ENCODE measurements at regions not wholly inside any gene's neighbourhood (a gene's known extent, or its start where the extent isn't known, plus 50 kb on each side); places are given as distances from the start of the nearest gene placed in this dataset.

DNA sequence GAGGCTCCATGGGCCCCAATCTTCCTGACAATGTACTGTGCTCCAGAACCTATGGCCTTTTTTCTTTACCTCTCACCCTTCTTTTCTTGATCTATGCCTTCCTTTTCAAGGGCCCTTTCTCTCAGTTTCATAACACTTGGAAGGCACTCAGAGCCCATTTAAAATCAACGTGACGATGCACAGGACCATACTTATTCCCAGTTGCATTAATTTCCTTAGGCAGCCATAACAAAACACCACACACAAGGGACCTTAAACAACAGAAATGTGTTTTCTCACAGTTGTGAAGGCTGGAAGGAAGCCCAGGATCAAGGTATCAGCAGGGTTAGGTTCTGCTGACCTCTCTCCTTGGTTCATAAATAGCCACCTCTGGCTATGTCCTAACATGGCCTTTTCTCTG, 414.0 kb upstream of the TNP1 start:
- DNase-seq (ENCODE audit: low spot score), result no peak

DNA sequence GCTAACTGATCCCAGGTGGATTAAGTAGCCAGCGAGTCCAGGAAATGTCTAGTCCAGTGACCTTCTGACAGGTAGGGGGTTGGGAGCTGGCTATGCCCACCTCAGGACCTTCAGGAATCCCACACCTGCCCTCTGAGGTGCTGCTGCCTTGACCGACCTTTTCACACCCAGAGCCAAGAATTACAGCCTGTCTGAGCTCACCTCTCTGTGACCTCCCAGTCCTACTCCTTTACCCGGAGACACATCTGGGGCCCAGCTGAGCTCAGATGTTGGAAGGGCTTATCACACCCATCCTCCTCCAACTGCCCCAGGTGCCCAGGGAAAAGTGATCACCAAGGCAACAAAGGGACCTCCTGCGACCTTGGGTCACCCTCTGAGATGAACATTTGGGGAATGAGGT, 413.3 kb upstream of the TNP1 start:
- DNase-seq (ENCODE audit: low spot score), result no peak

DNA sequence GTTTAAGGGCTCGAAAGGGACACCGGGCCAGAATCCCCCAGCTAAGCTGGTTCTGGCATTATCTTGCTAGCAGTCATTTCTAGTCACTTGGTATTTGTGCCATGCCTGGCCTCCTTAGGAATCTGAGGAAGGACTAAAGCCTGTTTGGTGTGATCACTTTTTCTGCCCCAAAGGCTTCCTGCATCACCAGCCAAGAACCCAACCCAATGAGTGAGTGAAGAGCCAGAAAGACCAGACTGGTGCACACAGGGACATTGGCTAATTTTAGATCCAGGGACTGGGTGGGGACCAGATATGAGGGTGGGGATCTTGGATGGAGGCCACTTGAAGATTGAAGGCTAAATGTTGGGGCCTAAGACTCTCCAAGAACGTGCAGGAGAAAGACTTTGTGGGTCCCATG, 411.9 kb upstream of the TNP1 start:
- DNase-seq (ENCODE audit: low spot score), result no peak

DNA sequence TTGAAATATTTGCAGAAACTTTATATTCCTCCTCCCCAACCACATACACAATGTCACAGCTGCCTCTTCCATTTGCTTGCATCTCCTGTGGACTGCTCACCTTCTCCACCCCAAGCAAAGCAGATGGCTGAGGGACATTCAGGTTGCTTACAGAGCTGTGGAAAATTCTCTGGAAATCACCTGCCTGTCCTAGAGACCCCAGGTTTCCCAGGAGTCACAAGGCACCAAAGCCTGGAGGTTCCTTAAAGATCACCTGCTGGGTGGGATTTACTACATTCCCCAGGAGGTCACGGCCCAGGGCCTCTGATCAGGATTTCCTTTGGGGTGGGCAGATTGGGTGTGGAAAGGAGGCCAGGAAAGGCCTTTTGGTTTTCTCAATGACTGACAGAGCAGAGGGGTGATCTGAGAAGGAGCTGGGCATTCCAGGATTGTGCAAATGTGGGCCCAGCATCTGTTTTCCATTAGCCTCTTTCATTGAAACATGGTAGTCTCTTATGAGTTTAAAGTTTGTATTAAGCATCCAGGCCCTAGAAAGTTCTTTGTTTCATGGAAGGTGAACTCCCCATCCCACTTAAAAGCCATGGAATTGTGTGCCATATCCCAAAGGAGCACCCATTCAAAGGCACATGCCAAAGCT, 410.7 kb upstream of the TNP1 start:
- no peak for DNase-seq (ENCODE audit: low spot score)

DNA sequence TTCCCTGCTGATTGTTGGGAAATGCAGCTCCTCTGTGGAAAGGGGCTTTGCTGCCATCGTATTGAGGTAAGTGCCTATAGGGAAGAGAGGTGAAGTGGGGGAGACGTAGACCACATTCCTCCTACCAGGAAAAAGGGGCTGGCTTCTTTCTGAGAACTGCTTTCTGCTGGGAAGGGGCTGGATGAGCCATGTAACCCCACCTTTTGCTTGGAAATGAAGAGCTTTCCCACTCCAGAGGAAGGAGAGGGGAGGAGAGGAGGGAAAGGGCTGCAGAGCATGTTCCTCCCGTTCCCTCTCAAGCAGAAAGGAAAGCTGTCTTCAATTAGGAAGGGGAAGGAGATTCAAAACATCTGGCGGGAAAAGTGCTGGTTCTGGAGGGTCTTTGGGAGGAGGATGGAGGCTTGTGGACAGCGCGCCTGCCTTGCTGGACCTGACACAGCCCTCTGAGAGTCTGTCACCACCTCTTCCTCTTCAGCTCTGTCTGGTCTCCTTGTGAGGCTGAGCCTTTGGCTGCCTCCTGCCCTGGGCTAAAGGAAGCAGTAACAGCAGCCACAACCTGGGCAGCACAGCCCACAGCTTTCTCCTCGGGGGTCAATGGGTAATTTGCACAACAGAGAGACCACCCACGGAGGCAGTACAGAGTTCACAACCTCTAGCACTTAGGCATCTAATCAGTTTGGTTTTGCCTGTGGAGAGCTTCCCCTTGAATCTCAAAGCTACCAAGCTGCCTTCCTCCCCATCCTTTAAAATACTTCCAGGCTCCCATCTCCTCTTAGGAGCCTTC, 410.0 kb upstream of the TNP1 start:
- no peak for DNase-seq (ENCODE audit: low spot score)

DNA sequence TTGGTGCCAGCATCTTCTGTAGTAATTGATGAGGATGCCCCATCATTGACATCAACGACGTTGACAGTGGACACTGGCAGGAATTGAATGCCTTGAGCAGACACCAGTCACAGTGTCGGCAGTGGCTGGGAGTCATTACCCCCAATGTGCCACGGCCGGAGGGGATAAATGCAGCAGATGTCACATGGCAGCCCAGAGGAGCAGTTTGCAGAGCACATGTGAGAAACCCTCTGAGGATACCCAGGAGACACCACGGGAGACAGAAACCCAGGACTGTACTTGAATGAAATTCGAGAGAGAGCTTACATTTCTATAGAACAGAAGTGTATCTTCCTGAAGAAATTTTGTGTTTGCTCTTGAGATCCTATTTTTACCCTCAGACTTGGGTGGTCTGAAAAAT, 409.1 kb upstream of the TNP1 start:
- DNase-seq (ENCODE audit: low spot score), result no peak

DNA sequence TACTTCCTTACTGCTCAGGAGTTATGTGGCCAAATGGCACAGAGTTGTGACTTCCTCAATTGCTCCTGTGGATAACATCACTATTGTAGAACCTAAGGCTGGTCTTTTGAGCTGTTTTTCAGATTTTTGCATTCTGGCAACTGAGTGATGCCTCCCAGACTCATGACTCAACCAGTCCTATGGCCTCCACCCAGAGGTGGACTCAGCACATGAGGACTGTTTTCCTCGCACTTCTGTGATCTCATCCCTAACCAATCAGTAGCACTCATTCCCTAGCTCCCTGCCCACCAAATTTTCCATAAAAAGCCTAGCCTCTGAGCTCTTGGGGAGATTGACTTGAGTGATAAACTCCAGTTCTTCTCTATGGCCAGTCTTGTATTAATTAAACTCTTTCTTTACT, 407.9 kb upstream of the TNP1 start:
- DNase-seq (ENCODE audit: low spot score), result no peak

DNA sequence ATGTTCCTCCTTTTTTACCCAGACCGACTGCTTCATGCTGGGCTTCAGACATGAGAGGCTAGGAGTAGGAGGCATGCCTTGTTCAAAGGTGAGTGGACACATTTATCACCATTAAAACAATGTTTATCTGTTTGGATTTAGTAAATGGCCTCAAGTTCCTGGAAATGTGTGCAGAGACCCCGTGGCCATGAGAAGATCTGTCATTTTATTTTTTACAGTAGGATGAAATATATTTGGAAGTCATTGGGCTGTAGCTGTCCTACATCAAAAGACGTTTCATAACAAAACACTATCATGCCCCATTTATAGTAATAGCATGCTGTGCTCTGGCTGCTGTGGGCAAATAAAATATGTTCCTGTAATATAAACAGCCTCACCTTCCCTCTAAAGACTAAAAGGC, 403.9 kb upstream of the TNP1 start:
- no peak for DNase-seq (ENCODE audit: low spot score)

DNA sequence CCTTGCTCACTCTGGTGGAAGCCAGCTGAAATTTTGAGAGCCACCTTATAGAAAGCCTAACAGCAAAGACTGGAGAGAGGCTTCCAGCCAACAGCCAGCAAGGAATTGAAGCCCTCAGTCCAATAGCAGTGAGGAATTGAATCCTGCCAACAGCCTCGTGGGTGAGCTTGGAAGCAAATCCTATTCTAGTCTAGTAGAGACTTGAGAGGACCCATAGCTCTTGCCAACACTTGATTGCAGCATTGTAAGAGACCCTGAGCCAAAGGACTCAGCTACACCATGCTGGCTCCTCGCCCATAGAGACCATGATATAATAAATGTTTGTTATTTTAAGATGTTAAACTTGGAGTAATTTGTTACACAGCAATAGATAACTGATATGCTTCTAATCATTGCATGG, 403.0 kb upstream of the TNP1 start:
- DNase-seq (ENCODE audit: low spot score), result no peak

DNA sequence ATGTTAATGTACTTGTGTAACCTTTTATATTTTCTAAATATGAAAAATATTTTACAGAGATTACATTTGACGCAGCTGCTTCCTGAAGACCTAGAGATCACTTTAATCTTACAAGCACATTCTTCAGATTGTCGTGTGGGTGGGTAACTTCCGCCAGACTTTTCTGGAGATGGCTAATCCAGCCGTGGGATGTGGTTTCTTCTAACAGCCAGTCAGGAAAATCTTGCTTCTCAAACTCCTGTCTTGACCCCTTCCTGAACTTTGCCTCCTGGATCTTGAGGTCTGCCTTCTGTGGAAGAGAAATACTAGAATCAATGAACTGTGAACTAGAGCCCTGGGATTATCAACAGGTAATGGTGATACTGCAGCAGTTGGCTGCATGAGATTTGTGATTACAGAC, 401.6 kb upstream of the TNP1 start:
- no peak for DNase-seq (ENCODE audit: low spot score)

DNA sequence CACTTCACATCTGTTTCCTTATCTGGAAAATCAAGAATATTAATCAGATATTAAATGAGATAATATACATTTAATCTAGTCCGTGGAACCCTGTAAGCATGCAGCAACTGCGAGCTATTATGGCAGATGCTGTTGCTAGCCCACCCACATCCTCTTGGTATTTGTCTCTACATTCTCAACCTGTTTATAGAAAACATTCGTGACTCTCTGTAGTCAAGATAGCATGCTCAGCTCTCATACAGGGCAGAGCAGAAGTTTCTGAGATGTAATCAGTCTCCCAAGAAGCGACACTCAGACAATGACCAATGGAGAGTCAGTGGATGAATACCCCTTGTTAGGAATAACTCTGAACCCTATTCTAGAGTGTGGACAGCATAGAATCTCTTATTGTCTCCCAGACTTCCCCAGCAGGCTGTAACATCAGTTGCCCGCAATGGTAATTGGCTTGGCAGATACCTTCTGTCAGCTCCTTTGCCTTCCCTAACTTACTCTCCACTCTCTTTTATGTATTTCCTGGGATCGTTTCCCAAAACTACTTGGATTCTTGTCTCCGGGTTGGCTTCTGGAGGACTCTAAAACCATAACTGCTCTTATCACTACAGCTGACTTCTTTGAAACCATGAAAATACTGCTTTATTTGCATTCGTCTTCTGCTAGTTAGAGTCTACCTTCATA, 400.7 kb upstream of the TNP1 start:
- no peak for DNase-seq (ENCODE audit: low spot score)

DNA sequence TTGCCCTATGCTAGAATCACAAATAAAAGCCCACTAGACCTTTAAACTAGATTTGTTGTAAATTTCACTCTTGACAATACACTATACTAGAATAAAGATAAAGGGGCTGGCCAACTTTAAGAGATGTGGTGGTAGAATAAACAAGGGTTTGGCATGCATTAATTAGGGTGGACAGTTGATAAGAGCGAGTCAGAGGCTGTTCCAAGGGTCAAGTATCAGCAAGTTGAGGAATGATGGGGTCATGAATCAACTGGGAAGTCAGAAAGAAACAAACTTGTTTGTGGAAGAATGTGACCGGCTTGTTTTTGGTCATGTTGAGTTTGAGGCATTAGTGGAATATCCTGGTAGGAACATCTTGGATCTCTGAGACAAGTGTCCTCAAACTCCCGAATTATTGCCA, 398.3 kb upstream of the TNP1 start:
- no peak for DNase-seq (ENCODE audit: low spot score)

DNA sequence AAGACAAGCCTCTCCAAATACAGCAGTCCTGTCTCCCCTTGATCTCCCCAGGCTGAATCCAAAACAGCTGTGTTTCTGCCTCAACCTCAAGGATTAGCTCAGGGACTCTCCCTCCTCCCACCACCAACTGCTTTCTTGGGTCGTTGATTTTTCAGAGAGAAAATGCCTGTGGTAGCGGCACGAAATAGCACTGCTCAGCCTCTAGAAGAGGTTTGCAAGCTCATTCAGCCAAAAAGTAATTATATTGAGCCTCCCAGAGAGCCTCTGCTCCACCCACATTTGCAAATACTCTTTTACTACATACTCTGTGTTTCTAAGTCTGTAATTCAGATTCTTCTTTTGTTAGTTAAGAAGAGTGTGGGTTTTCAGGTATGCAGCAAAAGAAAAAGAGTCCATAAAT, 396.4 kb upstream of the TNP1 start:
- DNase-seq (ENCODE audit: low spot score), result no peak

DNA sequence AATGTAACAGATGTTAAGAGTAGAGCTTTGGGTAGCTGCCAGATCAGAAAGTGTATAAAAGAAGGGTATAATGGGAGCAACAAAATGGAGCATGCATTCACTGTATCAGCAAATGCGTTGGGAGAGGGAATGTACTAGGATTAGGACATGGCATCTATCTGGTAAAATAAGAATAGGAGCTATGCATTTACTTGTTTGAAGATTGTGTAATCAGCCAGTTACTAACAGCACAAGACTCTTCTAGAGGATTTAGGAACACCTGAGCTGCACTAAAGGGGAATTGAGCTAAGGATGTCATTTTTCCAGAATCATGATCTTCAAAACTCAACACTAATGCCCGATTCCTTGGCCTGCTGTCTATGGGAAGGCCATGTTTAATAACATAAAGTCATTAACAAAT, 394.2 kb upstream of the TNP1 start:
- no peak for DNase-seq (ENCODE audit: low spot score)

DNA sequence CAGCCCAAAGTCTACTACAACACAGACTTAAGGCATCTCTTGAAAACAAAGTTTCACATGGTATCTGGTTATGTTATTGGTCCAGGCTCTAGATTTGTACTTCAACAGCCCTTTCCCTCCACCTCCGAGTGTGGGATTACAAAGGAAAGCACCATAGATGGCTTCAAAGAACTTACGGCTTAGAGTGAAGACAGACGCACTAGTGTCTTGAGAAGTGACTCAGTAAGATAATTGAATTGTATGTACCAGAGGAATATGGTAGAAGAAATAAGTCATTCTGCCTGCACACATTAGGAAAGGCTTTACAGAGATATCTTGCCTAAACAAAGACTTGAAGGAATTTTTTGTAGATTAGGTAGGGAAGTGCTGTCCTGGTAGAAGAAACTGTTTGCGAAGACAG, 392.3 kb upstream of the TNP1 start:
- no peak for DNase-seq (ENCODE audit: low spot score)

DNA sequence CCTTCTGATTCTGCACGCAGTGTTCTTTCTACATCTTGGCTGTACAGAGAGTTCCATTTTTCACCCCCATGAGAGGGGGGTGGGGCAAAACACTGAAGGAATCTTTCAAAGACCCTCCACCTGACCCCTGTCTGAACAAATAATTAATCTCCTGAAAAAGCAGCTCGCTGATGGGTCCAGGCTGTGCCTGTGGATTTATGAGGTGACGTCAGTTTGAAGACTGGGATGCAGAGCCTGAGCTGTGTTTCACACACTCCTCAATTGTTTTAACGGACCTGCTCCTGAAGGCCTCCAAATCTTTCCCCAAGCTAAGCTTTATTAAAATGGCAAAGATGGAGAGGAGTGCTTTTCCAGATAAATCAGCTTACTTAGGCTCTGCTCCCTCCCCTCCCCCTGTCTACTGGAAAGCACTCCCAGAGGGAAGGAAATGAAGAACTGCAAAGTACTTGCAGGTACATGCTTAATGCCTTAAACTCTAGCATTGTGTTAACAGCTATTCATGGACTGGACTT, 390.2 kb upstream of the TNP1 start:
- no peak for DNase-seq (ENCODE audit: low spot score)

DNA sequence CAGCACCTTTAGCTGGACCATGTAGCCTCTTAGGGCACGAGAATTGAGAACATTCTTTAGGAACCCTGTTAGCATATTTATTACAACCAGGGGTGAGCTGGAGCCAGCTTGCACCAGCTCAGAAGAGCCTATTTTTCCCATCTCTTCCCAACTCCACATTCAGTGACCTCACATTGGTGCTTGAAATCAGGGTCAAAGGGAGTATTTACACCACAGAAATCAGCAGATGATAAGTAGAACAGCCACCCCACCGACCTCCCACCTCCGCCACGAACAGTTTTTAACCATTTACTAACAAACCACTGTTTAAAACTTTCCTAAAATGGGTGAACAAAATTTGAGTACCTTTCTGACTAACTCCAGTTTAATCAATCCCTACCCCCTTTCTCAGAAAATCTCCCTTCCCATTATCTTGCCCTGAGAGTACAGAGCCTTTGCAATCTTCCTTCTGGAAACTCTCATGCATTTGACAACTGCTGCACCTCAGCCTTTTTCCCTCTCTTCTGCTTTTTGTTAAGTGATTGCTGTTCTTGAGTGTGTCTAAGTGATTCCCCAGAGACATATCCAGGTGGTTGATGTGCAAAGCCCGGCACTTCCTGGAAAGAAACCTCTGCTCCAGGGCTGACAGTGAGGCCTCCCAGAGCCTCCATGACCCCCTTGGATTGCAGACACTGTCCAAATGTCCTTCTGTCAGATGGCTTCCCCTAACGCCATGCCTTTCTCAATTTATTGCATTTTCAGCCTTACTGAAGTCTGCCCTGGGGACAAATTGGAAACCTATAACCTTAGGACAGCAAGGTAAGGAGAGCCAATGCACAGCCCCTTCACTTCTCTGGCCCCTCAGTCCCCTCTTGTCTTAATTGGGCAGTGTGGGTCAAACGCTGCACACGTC, 389.5 kb upstream of the TNP1 start:
- no peak for DNase-seq (ENCODE audit: low spot score)

DNA sequence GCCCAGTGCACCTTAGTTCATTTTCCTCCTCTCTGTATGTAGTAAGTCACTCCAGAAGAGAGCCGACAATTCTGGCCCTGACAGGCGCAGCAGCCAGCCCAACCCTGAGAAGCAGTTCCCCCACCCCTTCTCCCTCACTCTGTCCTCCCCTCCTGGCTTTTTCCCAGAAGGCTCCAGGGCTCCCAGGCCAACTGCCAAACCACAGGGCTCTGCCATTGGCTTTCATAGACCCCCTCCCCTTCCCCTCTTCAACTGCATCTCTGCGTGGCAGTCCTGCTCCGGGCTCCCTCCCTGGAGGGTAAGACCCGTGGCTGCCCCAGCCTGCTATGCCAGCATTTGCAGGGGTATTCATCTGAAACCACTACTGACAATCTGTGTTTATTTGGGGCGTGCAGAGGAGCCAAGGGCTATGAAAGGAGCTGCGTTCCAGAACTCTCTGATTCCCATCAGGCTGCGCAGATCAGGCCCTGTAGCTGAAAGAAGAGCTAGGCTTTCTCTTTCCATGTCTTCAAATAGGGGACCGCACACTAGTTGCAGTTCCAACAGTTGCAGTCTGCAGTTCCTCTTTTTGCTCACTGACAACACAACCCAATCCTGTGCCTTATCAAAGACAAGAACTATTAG, 388.6 kb upstream of the TNP1 start:
- DNase-seq (ENCODE audit: low spot score), result no peak

DNA sequence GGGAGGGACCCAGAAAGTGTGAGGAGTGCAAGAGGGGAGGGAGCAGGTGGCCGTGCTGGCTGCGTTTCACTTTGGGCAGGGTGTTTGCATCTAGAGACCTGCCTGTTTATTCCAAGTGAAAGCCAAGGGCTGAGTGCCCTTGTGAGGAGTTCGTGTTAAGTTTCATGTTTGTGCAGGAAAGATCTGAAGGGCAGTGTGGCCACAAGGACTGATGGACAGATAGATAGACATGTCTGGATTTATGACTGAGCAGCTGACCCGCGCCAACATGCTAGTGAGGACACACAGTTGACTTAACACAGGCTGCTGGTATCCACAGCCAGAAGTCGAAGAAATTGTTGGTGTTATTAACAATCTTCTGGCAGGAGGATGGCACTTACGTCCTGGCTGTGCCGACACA, 387.6 kb upstream of the TNP1 start:
- no peak for DNase-seq (ENCODE audit: low spot score)

DNA sequence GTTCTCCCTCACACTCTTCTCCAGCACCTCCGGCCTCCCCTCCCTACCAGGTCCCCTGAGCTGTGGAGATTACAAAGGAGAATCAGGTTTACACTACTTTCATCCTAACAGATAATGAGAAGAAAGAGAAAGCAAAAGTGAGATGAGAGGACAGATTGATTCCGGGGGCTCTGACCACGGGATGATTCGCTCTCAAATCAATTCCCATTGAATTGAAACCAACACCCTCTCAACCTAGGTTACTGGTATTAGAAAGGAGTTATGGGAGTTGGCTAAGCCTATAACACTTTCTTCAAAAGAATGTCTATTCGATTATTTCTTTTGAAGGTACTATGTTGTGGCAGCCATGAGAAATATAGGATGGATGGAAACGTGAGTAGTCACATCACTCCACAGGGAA, 386.2 kb upstream of the TNP1 start:
- no peak for DNase-seq (ENCODE audit: low spot score)

DNA sequence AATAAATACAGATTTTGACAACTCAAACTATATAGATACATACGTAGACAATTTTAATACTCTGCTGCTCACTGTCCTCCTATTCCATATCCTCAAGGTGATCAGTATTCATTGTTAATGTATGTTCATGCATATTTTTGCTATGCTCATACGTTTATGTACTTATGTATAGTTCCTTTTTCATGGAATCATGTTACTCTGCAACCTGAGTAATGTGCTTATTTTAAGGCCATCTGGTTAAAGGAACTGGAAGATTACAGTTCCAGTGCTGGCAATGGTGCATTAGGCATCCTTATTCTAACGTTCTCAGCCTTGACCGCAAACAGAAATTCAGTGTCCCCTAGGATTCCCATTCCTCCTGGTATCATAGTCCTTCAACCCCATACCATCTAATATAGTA, 385.0 kb upstream of the TNP1 start:
- DNase-seq (ENCODE audit: low spot score), result no peak

DNA sequence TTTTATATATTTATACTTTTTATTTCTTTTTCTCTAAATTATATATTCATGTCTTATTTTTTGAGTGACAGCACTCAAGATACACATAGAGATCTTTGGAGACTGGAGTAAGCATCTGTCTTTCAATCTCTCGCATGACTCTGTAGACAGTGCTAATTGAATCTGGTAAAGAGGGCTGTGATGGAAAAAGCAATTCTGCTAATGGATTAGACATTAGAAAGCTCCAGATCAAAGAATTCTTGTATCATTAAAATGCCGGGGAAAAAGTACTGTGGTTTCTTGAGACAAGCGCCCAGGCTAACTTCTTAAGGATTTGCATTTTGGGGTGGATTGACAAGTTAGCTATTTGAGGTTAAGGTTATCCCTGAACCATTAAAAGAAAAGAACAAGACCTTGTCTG, 383.1 kb upstream of the TNP1 start:
- DNase-seq (ENCODE audit: low spot score), result no peak

Data from RKO (cell line).